ENCODE measurements at regions not wholly inside any gene's neighbourhood (a gene's known extent, or its start where the extent isn't known, plus 50 kb on each side); places are given as distances from the start of the nearest gene placed in this dataset.

- TF ChIP-seq CTCF (conservative IDR thresholded peaks at IDR 0.05 in 1 of 2, IDR thresholded peaks at IDR 0.05 in 1 of 2; ENCODE audit: extremely low read depth in 1 of 2, insufficient read depth in 1 of 2, low read depth in 1 of 2, low read length in 2 of 2) (no peak), EZH2 (IDR thresholded peaks at IDR 0.05; ENCODE audit: borderline replicate concordance, low read length) (no peak)
Observed at GRCh38 chr10:62985807-62986600, 147.1 kb upstream of the NRBF2 start.

Measured in mammary epithelial cell (primary cell).